Progenitor cell of endocrine pancreas (in vitro differentiated cells): ENCODE measurements at regions not wholly inside any gene's neighbourhood (a gene's known extent, or its start where the extent isn't known, plus 50 kb on each side); places are given as distances from the start of the nearest gene placed in this dataset.

ENCODE experiments used
- DNase-seq: peaks from one replicate; pipeline ENCODE4 v3.0.0; 2021; ENCODE audit warnings: low spot score; ENCODE audit not compliant: unreplicated experiment
- H3K27ac Mint-ChIP-seq: 2 replicates; pipeline ENCODE4 v1.8.0; 2021; ENCODE audit warnings: mild to moderate bottlenecking, moderate library complexity, mixed read lengths
- H3K27me3 Mint-ChIP-seq: 2 replicates; pipeline ENCODE4 v1.8.0; 2021; ENCODE audit warnings: mixed read lengths
- H3K36me3 Mint-ChIP-seq: 2 replicates; pipeline ENCODE4 v1.8.0; 2022; ENCODE audit warnings: mixed read lengths; ENCODE audit not compliant: insufficient read depth
- H3K4me1 Mint-ChIP-seq: 2 replicates; pipeline ENCODE4 v1.8.0; 2021; ENCODE audit warnings: low read depth, mixed read lengths
- H3K4me3 Mint-ChIP-seq: 2 replicates; pipeline ENCODE4 v1.8.0; 2021; ENCODE audit warnings: low read depth, mild to moderate bottlenecking, moderate library complexity, mixed read lengths
- H3K9me3 Mint-ChIP-seq: 2 replicates; pipeline ENCODE4 v1.8.0; 2021; ENCODE audit warnings: low read depth, mixed read lengths
- CTCF ChIP-seq: fragments of 200-600 bp; sonication (generic); IDR thresholded peaks from one replicate; pipeline ENCODE4 v1.5.0; 2021; ENCODE audit warnings: antibody characterized with exemption, mild to moderate bottlenecking; ENCODE audit not compliant: unreplicated experiment

GRCh38 chr7:81607987-81608386, 161.9 kb downstream of the HGF start:
- Mint-ChIP-seq H3K4me1 (no peaks in the 10 kb centered on the region), H3K9me3 (no peaks in the 10 kb centered on the region), H3K27ac (no peak overlapping the region), H3K36me3 (no peaks in the 10 kb centered on the region), H3K4me3 (no peak overlapping the region), H3K27me3 (no peaks in the 10 kb centered on the region)
- no peak for DNase-seq
- no peak for TF ChIP-seq CTCF

GRCh38 chr7:81606078-81606863, 163.6 kb downstream of the HGF start:
- H3K4me3 Mint-ChIP-seq, result no peak overlapping the region
- no peak for DNase-seq

GRCh38 chr7:81605493-81605892, 164.4 kb downstream of the HGF start:
- Mint-ChIP-seq H3K27me3 (no peaks in the 10 kb centered on the region), H3K4me3 (no peak overlapping the region), H3K27ac (no peak overlapping the region), H3K36me3 (no peaks in the 10 kb centered on the region), H3K9me3 (no peaks in the 10 kb centered on the region), H3K4me1 (no peaks in the 10 kb centered on the region)
- DNase-seq, result no peak
- TF ChIP-seq CTCF, result no peak

More at GRCh38 chr7:81606078-81606863, 163.6 kb downstream of the HGF start:
- H3K27ac Mint-ChIP-seq, result no peak overlapping the region
- H3K27me3 Mint-ChIP-seq, result no peaks in the 10 kb centered on the region
- no peaks in the 10 kb centered on the region for H3K9me3 Mint-ChIP-seq
- H3K4me1 Mint-ChIP-seq, result no peaks in the 10 kb centered on the region
- H3K36me3 Mint-ChIP-seq, result no peaks in the 10 kb centered on the region
- no peak for TF ChIP-seq CTCF

GRCh38 chr7:81604808-81605174, 165.1 kb downstream of the HGF start:
- no peak overlapping the region for H3K27ac Mint-ChIP-seq
- H3K4me3 Mint-ChIP-seq, result no peak overlapping the region
- H3K27me3 Mint-ChIP-seq, result no peaks in the 10 kb centered on the region
- H3K36me3 Mint-ChIP-seq, result no peaks in the 10 kb centered on the region
- no peaks in the 10 kb centered on the region for H3K9me3 Mint-ChIP-seq
- DNase-seq, result no peak
- H3K4me1 Mint-ChIP-seq, result no peaks in the 10 kb centered on the region
- no peak for TF ChIP-seq CTCF

GRCh38 chr7:81604075-81604807, 165.6 kb downstream of the HGF start:
- Mint-ChIP-seq H3K27me3 (no peaks in the 10 kb centered on the region), H3K36me3 (no peaks in the 10 kb centered on the region), H3K9me3 (no peaks in the 10 kb centered on the region), H3K27ac (no peak overlapping the region), H3K4me1 (no peaks in the 10 kb centered on the region), H3K4me3 (no peak overlapping the region)
- DNase-seq, result no peak
- no peak for TF ChIP-seq CTCF
